HG03135 (cell line): ENCODE measurements at regions not wholly inside any gene's neighbourhood (a gene's known extent, or its start where the extent isn't known, plus 50 kb on each side); places are given as distances from the start of the nearest gene placed in this dataset.

Experiments used
- ATAC-seq: cut with Tn5 transposase; IDR thresholded peaks from one replicate; pipeline ENCODE4 v1.9.1; 2021; ENCODE audit warnings: mild to moderate bottlenecking, moderate library complexity; ENCODE audit not compliant: unreplicated experiment

DNA sequence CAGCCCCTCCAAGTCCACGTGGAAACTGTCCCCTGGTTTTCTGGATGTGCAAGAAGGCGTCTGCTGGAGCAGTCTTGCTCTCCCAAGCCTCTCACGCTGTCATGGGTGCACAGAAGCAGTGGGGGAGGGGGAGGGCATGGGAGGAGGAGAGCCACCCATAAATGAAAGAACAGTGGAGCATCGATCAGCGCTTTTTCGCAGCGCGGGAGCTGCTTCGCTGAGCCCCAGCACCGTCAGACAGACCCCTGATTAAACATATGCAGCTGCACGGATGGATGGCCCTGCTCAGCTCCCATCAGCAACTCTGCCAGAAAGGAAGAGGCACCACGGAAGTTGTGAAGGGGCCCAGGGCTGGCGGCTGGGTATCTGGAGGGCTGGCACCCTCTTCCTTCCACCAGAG, 264.9 kb downstream of the UQCRFS1 start:
- ATAC-seq, result no peak

DNA sequence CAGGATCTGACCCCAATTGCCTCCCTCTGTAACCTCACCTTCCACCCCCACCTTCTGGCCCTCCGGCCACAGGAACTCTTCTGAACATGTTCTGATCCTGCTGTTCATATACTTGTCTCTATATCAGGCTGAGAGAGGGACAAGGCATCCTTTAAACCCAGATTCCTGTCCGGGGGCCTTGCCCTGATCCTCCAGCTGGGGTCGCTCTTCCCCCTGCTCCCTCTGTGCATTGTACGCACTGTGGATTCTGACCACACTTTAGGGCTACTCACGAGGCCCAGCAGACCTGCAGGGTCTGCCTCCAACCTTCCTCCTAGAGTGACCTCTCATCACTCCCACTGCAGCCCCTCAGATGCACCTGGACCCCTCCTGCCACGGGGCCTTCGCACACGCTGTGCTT, 269.3 kb downstream of the UQCRFS1 start:
- ATAC-seq, result no peak

DNA sequence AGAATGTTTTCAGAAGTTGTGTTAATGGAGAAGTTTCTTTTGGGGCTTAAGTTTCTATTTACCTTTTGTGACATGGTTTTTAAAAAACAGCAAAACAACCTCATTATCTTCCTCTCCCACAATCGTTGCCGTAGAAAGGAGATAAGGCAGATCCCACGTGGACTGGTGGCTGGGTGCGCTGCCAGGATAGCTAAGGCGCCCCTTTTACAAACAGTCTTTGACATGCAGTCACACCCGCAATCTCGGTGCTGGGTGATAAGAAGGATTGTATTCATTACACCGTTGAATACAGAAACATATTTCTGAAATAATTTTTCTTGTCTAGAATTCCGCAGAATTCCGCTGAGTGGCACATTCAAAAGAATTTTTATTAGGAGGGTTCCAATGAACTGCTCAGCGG, 271.1 kb downstream of the UQCRFS1 start:
- ATAC-seq, result no peak

DNA sequence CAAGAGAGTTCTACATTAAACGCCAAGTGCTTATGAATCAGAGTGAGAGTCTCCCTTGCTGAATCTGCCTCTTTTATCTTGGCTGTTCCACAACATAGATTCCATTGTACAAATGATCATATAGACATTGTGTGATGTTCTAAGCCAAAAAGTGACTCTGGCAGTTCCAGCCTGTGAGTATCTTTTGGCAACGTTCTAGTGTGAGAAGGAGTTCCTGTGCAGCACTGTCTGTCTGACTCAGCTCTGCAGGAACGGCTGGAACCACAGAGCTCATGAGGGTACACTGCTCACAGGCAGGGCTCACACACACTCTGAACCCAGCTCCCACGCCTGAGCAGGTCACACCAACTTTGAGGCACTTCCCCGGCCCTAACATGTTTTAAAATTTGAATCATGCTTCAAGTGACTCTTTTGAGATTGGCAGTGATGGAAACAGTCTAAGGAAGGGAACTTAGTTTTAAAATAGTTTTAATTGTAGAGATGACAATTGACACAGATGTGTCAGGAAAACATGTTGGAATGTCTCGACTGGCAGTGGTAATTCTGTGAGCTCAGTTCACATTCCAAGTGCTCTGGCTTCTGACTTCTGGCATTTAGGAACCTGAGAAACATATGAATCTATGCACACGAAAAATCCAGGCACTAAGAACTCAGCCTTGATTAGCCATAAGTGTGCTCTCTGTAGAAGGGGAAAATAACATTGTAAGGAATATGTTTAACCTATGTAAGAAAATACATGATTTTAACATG, 272.0 kb downstream of the UQCRFS1 start:
- ATAC-seq, result no peak

DNA sequence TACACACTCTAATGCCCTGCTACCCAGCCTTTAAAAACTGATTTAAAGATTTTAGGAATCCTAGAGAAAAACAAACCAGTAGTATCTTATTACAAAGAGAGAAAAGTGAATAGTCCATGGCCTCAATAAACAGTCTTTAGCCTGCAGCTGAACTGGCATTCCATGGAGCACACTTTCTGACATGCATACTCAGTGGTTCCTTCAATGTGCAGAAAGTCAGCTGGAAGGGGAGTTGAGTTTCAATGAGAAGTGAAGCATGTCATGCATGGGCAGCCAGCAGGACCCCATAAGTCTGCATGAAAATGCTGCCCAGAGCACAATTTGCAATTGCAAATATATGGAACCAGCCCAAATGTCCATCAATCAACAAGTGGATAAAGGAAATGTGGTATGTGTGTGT, 273.7 kb downstream of the UQCRFS1 start:
- ATAC-seq, result no peak

DNA sequence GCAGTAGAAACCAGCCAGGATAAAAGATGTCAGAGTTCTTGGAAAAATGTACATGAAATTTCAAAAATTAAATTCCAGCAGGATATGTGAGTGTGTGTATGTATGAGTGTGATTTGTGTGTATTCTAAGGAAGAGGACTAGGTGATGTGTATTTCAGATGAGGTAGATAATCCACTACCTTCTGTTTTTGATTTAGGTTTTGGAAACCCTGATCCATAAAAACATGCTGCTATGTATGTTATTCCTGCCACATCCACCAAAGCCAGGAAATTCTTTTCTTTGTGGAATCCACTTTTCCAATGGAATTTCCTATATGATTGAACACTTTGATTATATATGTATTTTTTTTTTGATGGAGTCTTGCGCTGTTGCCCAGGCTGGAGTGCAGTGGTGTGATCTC, 276.9 kb downstream of the UQCRFS1 start:
- no peak for ATAC-seq

DNA sequence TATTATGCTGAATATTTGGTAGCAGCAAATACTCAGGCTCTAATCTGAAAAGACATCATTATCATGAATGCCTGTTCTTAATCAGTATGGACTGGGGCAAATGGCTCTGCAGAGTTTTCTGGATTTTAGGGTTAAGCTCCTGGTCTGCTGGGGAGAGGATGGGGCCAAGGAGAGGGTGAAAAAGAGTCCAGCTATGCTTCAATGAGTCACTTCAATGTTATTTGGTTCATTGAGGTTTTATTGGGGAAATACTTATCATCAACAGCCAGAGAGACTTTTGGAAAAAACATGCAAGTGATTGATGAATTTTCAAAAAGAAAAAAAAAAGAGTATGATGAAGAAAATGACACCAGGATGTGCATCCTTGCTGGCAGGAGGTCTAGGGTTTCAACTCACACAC, 278.3 kb downstream of the UQCRFS1 start:
- no peak for ATAC-seq

DNA sequence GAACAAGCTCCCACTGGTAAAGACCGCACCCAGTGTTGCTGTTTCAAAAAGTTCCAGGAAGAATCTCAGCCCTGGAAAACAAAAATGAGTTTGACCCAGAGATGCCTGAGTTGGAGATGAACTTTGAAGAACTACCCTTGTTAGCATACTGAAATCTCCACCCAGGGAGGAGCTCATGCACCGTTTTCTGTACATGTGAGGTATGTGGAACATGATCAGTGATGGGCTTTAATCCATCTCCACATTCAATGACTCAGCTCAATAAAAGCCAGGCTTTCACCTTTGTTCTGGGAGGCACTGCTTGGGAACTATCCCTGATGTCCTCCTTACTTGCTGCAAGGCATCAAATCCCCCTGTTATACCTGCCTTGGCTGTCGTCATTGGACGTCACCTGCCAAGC, 279.9 kb downstream of the UQCRFS1 start:
- ATAC-seq, result no peak

DNA sequence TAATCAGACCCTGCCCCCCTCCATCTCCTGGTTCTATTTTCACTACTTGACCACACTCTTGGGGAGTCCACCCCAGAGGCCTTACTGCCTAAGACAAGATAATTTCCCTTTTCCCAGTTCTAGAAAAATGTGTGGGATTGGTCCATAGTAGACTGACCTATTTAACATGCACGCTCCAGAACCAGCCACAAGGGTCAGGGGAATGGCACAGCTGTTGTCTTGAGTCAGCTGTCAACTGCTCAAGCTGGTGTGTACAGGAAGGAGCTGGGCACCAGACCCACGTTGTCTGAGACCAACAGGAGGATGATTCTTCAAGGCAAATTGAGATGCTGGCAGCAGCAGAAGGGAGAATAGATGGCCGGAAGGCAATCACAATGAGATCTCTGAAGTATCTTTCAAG, 280.5 kb downstream of the UQCRFS1 start:
- ATAC-seq, result no peak

DNA sequence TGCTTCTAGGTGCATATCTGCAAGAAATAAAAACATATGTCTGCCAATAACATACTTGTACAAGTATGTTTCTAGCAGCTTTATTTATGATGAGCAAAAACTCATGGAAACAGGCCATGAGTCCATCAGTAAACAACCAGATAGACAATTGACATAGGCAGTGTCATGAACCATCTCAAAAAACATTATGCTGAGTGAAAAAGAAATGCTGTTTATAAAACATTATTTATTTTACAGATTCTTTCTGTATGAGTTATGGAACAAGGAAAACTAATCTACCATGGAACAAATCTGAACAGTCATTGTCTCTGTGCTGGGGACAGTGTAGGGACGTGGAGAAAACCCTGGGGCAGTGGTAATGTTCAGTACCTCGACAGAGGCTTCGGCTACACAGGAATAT, 283.9 kb downstream of the UQCRFS1 start:
- ATAC-seq, result no peak

DNA sequence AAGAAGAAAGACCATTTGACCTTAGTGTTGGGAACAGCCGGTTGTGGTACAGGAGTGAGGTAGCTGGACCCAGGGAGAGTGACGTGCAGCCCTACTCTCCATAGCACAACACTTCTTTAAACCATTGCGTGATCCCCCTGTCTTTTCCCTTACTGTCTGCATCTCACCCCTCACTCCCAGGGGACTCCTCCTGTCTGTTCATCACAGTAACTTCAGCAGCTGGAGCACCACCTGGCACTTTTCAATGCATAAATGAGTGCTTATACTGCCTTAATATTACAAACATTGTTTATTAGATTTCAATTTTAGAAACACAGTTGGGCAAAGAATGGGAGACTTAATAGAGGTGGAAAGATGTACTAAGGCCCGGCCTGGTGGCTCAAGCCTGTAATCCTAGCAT, 285.5 kb downstream of the UQCRFS1 start:
- no peak for ATAC-seq

DNA sequence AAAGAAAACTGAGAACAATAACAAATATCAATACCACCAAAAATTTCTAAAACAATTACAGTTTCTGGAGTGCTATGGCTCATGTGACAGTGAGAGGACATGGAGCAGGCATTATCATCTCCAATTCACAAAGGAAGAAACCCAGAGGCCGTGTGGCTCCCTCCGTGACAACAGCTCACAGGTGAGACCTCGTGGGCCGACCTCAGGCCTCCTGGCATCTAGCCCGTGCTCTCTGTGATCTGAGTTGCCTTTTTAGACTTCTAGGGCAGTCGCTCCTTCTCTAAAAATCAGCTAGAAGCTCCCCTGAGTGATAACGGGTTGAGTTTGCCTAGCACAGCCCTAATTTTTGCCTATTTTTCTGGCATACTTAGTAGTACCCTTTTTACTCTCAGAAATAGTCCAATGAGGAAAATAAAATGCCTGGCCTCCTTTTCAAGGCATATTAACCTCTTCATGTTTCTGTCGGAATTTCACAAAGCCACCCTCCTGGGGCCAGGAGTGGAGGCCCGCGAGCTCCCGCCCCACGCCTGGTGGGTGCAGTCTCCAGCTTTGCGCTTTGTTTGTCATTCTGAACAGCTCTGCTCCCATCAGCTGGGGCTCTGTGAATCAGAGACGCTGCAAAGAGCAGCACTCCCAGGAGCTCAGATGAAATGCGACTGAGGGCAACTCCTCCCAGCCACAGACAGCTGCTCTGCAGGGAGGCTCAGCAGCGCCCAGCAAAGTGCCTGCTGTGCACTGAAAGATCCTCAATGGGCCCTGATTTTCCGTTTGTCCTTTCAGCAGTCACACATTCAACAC, 292.5 kb downstream of the UQCRFS1 start:
- ATAC-seq, result no peak

DNA sequence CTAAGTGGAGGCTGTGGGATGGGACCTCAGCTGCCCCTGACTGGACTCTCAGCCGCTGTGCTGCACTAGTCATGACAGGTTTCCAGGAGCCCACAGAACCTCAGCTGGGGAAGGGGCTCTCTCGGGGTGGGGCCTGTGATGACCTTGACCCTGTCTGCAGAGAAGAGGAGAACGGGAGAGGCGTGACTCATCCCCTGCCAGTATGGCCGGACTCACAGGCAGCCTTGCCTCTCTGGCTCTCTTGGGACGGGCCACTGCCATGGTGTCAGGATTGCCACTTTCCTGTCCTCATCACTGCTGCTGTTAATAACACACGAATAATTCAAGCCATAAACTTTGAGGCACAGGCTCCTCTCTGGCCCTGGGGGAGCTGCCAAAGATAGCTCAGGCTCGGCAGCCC, 295.3 kb downstream of the UQCRFS1 start:
- ATAC-seq, result no peak

DNA sequence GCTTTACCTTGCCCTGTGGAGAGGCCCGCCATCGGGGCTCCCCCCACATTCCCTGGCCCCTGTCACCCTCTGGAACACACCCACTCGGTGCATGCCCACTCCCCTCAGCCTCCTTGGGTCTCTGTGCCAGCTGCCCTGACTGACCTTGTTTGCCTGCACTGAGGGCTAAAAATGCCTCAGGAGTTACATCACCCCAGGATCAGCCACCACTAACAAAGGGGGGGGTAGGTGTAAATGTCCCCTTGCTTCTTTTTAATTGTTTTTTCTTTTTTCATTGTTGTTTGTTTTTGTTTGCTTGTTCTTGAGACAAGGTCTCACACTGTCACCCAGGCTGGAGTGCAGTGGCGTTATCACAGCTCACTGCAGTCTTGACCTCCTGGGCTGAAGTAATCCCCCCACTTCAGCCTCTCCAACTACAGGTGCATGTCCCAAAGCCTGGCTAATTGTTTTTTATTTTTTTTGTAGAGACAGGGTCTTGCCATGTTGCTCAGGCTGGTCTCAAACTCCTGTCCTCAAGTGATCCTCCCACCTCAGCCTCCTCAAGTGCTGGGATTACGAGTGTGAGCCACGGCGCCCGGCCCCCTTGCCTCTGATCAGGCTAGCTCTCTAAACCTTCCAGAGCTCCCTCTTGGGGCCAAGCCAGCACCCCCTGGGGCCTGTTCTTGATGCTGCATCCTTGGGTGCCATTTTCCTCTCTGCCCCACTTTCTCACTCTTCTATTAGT, 297.1 kb downstream of the UQCRFS1 start:
- ATAC-seq, result no peak

DNA sequence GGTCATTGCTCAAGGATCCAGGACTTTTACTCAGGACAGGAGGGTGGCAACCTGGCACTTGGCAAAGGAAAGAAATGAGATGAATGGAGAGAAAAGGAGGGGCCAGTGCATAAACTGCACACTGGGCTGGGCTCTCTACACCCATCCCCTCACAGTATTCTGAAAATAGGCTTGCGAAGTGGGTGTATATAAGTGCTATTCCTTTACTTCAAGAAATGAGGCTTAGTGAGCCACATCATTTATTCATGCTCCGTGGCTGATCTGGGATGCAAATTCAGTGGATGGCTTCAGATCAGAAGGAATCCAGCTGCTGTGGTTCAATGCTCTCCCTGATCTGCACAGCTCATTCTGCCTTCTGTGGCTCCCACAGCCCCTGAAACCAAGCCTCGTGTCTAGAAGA, 297.7 kb downstream of the UQCRFS1 start:
- no peak for ATAC-seq

DNA sequence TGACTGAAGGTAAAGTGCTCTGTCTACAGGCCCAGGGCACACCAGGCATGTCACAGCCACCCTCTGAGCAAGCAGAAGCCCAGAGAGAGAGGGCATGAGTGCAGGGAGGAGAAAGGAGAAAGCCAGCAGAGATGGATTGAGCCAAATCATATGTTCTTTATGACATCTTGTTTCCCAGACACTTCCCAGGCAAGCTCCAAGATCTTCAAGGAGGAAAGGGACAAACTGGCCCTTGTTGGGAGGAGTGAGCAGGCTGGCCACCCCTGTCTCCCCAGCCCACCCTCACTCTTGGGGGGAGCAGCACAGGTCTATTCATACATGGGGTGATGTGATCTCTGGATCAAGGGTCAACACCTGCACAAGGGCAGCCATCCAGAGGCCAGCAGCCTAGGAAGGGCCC, 298.8 kb downstream of the UQCRFS1 start:
- ATAC-seq, result no peak

DNA sequence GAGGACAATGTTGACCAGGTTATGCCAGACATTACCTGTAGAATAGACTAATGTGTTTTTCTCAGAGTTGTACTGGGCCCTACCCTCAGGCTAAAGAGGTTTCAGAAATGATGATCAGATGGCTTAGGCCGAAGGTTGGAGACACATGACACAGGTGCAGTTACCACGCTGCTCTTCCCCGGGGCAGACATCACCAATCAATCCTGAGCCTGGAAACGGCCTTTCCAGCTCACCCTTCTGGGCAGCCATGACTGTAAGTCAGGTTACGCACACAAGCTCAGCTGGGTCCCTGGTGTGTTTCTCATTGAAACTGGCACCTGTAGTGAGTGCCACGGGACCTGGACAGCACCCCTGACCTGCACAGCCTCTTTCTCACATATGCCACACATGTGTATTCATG, 299.3 kb downstream of the UQCRFS1 start:
- no peak for ATAC-seq

DNA sequence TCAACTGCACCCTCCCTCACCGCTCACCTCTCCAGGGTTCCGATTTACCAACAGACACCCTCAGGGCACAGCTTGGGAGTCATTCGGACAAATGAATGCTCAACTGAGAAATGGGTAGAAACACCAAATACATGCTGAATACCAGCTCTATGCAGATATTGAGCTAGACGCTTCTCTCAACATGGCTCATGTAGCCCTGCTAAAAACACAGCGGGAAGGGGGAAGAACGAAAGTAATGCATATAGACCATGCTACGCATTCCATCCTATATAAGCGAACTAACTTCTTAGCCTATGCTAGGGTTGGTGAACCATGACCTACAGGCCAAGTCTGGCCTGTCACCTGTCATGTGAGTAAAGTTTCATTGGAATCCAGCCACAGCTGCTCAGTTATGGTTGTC, 304.0 kb downstream of the UQCRFS1 start:
- no peak for ATAC-seq

DNA sequence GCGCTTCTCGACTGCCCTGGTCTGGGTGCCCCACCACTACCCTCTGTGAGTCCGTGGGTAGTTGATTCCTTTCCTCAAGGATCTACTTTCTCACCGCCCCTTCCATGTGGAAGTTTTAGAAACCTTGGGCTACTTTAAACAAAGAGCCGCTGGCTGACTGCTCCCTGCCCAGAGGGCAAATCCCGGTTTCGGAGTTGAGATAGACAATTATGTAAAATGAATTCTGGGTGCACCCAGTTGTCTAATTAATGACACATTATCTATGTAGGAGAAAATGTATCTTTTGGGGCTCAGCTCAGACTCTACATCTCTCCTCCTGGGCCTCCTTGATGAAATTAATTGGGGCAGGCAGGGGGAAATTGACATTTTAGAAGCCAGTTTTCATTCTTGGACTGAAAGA, 305.4 kb downstream of the UQCRFS1 start:
- no peak for ATAC-seq

DNA sequence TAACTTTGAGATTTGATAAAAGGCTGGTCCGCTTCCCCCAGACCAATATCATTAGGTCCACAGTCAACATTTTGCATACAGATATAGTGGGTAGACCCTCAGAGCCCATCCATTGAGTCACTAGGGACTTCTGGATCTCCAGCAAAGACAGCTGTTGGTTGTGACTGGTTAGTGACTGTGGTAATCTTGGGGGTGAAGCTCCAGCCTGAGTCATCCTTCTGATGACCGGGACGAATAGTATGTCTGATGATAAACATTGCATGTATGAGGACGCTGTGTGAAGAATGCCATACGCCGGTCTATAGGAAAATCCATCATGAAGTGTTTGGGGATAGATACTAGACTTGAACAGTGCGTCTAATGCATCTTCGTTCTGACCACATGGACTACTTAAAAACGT, 307.0 kb downstream of the UQCRFS1 start:
- ATAC-seq, result no peak

DNA sequence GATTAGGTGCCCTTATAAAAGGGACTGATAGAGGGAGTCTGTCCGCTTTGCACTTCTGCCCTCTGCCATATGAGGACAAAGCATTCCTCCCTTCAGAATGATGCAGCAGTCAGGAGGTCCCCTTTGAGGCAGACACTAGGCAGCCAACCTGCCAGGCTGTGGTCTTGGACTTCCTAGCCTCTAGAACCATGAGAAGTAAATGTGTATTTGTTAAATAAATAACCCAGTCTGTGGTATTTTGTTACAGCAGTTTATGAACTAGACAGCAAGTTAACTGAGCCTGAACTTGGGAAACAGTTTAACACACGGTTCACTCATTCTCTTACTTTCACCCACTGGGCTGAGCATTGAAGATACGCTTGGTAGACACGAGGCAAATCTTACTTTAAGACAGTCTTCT, 313.2 kb downstream of the UQCRFS1 start:
- no peak for ATAC-seq

DNA sequence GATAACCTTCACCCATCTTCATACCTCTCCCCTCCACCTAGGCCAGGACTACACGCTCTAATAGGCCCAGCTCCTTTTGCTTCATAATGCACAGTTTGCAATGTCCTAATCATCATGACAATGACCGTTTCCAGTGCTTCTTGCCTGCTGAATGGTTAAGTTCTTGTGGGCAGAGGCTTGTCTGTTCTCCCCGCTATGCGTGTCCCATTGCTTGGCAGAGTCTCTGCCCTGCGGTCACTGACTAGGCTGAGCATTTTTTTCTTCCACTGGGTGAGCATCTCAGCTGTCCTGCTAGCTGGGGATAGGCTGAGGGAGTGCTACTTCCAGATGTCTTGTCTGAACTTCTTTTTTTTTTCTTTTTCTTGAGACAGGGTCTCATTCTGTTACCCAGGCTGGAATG, 314.7 kb downstream of the UQCRFS1 start:
- no peak for ATAC-seq
